Fibroblast of villous mesenchyme (primary cell): ENCODE measurements at regions not wholly inside any gene's neighbourhood (a gene's known extent, or its start where the extent isn't known, plus 50 kb on each side); places are given as distances from the start of the nearest gene placed in this dataset.
"Not testable (repeated sequence)": the region's sequence is repeated elsewhere in the genome, so short reads cannot be mapped to it uniquely, and the experiment has no call there.

Experiments
- DNase-seq: peaks from one replicate; pipeline ENCODE4 v3.0.0-alpha.2; 2010; ENCODE audit warnings: low read depth
- H3K4me3 ChIP-seq: 2 replicates; pipeline ENCODE4 v1.5.1; 2011; ENCODE audit warnings: low read depth, mild to moderate bottlenecking, low read length
- CTCF ChIP-seq: IDR thresholded peaks from 2 replicates; pipeline ENCODE4 v1.5.1; 2012; ENCODE audit warnings: low read depth, mild to moderate bottlenecking, low read length; ENCODE audit not compliant: insufficient read depth

GRCh38 chr1:199245946-199246345, 607.1 kb downstream of the PTPRC start:
- DNase-seq = no peak
- TF ChIP-seq CTCF = no peak
- H3K4me3 ChIP-seq = no peak overlapping the region

- no peak for DNase-seq
- TF ChIP-seq CTCF = no peak
- no peak overlapping the region for H3K4me3 ChIP-seq
Measured at GRCh38 chr1:199246716-199247115, 607.9 kb downstream of the PTPRC start.

GRCh38 chr1:199247891-199248290, 609.1 kb downstream of the PTPRC start:
- no peak for TF ChIP-seq CTCF
- no peak overlapping the region for H3K4me3 ChIP-seq
- DNase-seq = no peak

GRCh38 chr1:199254040-199254439, 615.2 kb downstream of the PTPRC start:
- not testable (repeated sequence) for DNase-seq, H3K4me3 ChIP-seq

- TF ChIP-seq CTCF = no peak
- DNase-seq = no peak
- H3K4me3 ChIP-seq = no peak overlapping the region
Measured at GRCh38 chr1:199261328-199261727, 622.5 kb downstream of the PTPRC start.

- H3K4me3 ChIP-seq = no peak overlapping the region
- no peak for DNase-seq
- no peak for TF ChIP-seq CTCF
Measured at GRCh38 chr1:199264283-199264682, 625.4 kb downstream of the PTPRC start.

- TF ChIP-seq CTCF = no peak
- no peak for DNase-seq
- no peak overlapping the region for H3K4me3 ChIP-seq
Measured at GRCh38 chr1:199264911-199265310, 626.1 kb downstream of the PTPRC start.
